GM23338 (cell line): ENCODE measurements at regions not wholly inside any gene's neighbourhood (a gene's known extent, or its start where the extent isn't known, plus 50 kb on each side); places are given as distances from the start of the nearest gene placed in this dataset.

Experiments used
- ATAC-seq: fragments of 200-7000 bp; cut with Tn5 transposase; 3 replicates; pipeline ENCODE4 v1.9.1; 2020
- DNase-seq: peaks from one replicate; pipeline ENCODE4 v3.0.0-alpha.2; 2015; ENCODE audit warnings: low spot score
- H2AFZ ChIP-seq: fragments of 200-600 bp; sonication (generic); 2 replicates; pipeline ENCODE4 v1.8.0; 2016; ENCODE audit warnings: antibody characterized with exemption, mild to moderate bottlenecking, moderate library complexity
- H3F3A ChIP-seq: fragments of 200-600 bp; sonication (generic); replicated peaks from 2 replicates; pipeline ENCODE4 v1.8.0; 2017; ENCODE audit warnings: antibody characterized with exemption, mixed run types, low read depth
- H3K27ac ChIP-seq: fragments of 200-600 bp; sonication (generic); 2 replicates; pipeline ENCODE4 v1.6.1; 2016; ENCODE audit warnings: low read depth
- H3K27me3 ChIP-seq: fragments of 200-600 bp; sonication (generic); 2 replicates; pipeline ENCODE4 v1.8.0; 2016; ENCODE audit warnings: mild to moderate bottlenecking, mixed run types, moderate library complexity; ENCODE audit not compliant: insufficient read depth
- H3K36me3 ChIP-seq: fragments of 200-600 bp; sonication (generic); 2 replicates; pipeline ENCODE4 v1.8.0; 2016; ENCODE audit warnings: mild to moderate bottlenecking; ENCODE audit not compliant: insufficient read depth
- H3K4me1 ChIP-seq: fragments of 200-600 bp; sonication (generic); 2 replicates; pipeline ENCODE4 v1.8.0; 2016; ENCODE audit warnings: mild to moderate bottlenecking, moderate library complexity; ENCODE audit not compliant: insufficient read depth
- H3K4me2 ChIP-seq: fragments of 200-600 bp; sonication (generic); 2 replicates; pipeline ENCODE4 v1.7.1; 2017; ENCODE audit warnings: mixed run types
- H3K4me3 ChIP-seq: fragments of 200-600 bp; sonication (generic); 2 replicates; pipeline ENCODE4 v1.6.1; 2016; ENCODE audit warnings: mixed run types
- H3K79me2 ChIP-seq: fragments of 200-600 bp; sonication (generic); replicated peaks from 2 replicates; pipeline ENCODE4 v1.8.0; 2017; ENCODE audit warnings: mild to moderate bottlenecking; ENCODE audit not compliant: insufficient read depth
- H3K9me2 ChIP-seq: fragments of 200-600 bp; sonication (generic); 2 replicates; pipeline ENCODE4 v1.8.0; 2017; ENCODE audit not compliant: insufficient read depth
- H4K20me1 ChIP-seq: fragments of 200-600 bp; sonication (generic); replicated peaks from 2 replicates; pipeline ENCODE4 v1.8.0; 2017; ENCODE audit warnings: mild to moderate bottlenecking; ENCODE audit not compliant: insufficient read depth
- H3K27ac Mint-ChIP-seq: 2 replicates; pipeline ENCODE4 v1.8.0; 2020; ENCODE audit warnings: inconsistent platforms, mild to moderate bottlenecking, moderate library complexity, mixed read lengths
- H3K27me3 Mint-ChIP-seq: 3 replicates; pipeline ENCODE4 v1.8.0; 2022; ENCODE audit warnings: low read depth, mild to moderate bottlenecking, moderate library complexity, mixed read lengths, inconsistent platforms; ENCODE audit not compliant: insufficient read depth, poor library complexity
- H3K36me3 Mint-ChIP-seq: 3 replicates; pipeline ENCODE4 v1.8.0; 2021; ENCODE audit warnings: low read depth, mild to moderate bottlenecking, inconsistent platforms, moderate library complexity, mixed read lengths
- H3K4me1 Mint-ChIP-seq: 3 replicates; pipeline ENCODE4 v1.8.0; 2020; ENCODE audit warnings: mild to moderate bottlenecking, inconsistent platforms, mixed read lengths
- H3K4me3 Mint-ChIP-seq: 3 replicates; pipeline ENCODE4 v1.8.0; 2021; ENCODE audit warnings: moderate library complexity, mild to moderate bottlenecking, inconsistent platforms, mixed read lengths
- H3K9me3 Mint-ChIP-seq: 3 replicates; pipeline ENCODE4 v1.8.0; 2020; ENCODE audit warnings: moderate library complexity, mild to moderate bottlenecking, inconsistent platforms, mixed read lengths
- CREB1 ChIP-seq: fragments of 250-450 bp; sonication (Bioruptor Pico); IDR thresholded peaks from 2 replicates; pipeline ENCODE4 v1.5.0; 2020; ENCODE audit warnings: low read depth, mild to moderate bottlenecking, moderate library complexity
- CTCF ChIP-seq, 2 experiments: fragments of 200-600 bp in 1 of 2; sonication (generic) in 1 of 2; conservative IDR thresholded peaks; 2 replicates each; pipeline versions ENCODE4 v1.5.1 to v1.6.1; 2016 to 2017; ENCODE audit warnings: antibody characterized with exemption in 2 of 2, low read depth in 2 of 2, mild to moderate bottlenecking in 2 of 2, moderate library complexity in 1 of 2
- ETS1 ChIP-seq: IDR thresholded peaks from 2 replicates; pipeline ENCODE4 v1.6.1; 2016; ENCODE audit warnings: antibody characterized with exemption
- EZH2 ChIP-seq: fragments of 200-600 bp; sonication (generic); IDR thresholded peaks from one replicate; pipeline ENCODE4 v1.8.0; 2017; ENCODE audit warnings: antibody characterized with exemption, mild to moderate bottlenecking, low read depth; ENCODE audit not compliant: unreplicated experiment
- EZH2phosphoT487 ChIP-seq: fragments of 200-600 bp; sonication (generic); IDR thresholded peaks from one replicate; pipeline ENCODE4 v1.8.1; 2018; ENCODE audit warnings: antibody characterized with exemption; ENCODE audit not compliant: unreplicated experiment
- JUNB ChIP-seq: IDR thresholded peaks from one replicate; pipeline ENCODE4 v1.6.1; 2016; ENCODE audit warnings: antibody characterized with exemption; ENCODE audit not compliant: unreplicated experiment
- NANOG ChIP-seq: IDR thresholded peaks from 2 replicates; pipeline ENCODE4 v1.6.1; 2016; ENCODE audit warnings: antibody characterized with exemption, borderline replicate concordance
- POLR2AphosphoS5 ChIP-seq: IDR thresholded peaks from 2 replicates; pipeline ENCODE4 v1.6.1; 2016; ENCODE audit warnings: antibody characterized with exemption, low read depth
- REST ChIP-seq: IDR thresholded peaks from one replicate; pipeline ENCODE4 v1.6.1; 2018; ENCODE audit warnings: antibody characterized with exemption; ENCODE audit not compliant: unreplicated experiment
- STAT1 ChIP-seq: IDR thresholded peaks from one replicate; pipeline ENCODE4 v1.6.1; 2016; ENCODE audit warnings: antibody characterized with exemption; ENCODE audit not compliant: unreplicated experiment
- ZNF114 ChIP-seq: fragments of 250-450 bp; sonication (Bioruptor Pico); IDR thresholded peaks from 2 replicates; pipeline ENCODE4 v1.5.0; 2020; ENCODE audit warnings: mild to moderate bottlenecking, moderate library complexity
- ZNF331 ChIP-seq: fragments of 250-450 bp; sonication (Bioruptor Pico); IDR thresholded peaks from 2 replicates; pipeline ENCODE4 v1.5.0; 2020; ENCODE audit warnings: low read depth, mild to moderate bottlenecking, moderate library complexity
- ZNF462 ChIP-seq: fragments of 250-450 bp; sonication (Bioruptor Pico); IDR thresholded peaks from 2 replicates; pipeline ENCODE4 v1.5.0; 2020; ENCODE audit warnings: mild to moderate bottlenecking, moderate library complexity

GRCh38 chr6:139448998-139449610, 74.7 kb upstream of the CITED2 start:
- Histone ChIP-seq H3K27me3 (no peaks in the 10 kb centered on the region), H2AFZ (peak overlapping the region; percentile 1; the same call in 1 of the 2 replicates), H3K27ac (no peak overlapping the region), H4K20me1 (no peaks in the 10 kb centered on the region), H3K9me2 (no peaks in the 10 kb centered on the region), H3K4me1 (peaks cover 13% of the 10 kb centered on the region), H3K4me2 (no peak overlapping the region), H3K36me3 (no peaks in the 10 kb centered on the region), H3K4me3 (no peak overlapping the region), H3F3A (no peaks in the 10 kb centered on the region), H3K79me2 (no peaks in the 10 kb centered on the region)
- Mint-ChIP-seq H3K27me3 (peaks cover 3% of the 10 kb centered on the region), H3K4me3 (no peak overlapping the region), H3K4me1 (peaks cover 33% of the 10 kb centered on the region), H3K9me3 (no peaks in the 10 kb centered on the region), H3K27ac (peak overlapping the region; percentile 97), H3K36me3 (no peaks in the 10 kb centered on the region)
- DNase-seq (no peak), ATAC-seq (no peak)
- TF ChIP-seq CREB1 (CRISPR knock-in tag) (no peak), CTCF (conservative IDR thresholded peaks at IDR 0.05; ENCODE audit: low read depth in 2 of 2) (no peak), STAT1 (no peak), POLR2AphosphoS5 (no peak), ZNF462 (CRISPR knock-in tag) (no peak), JUNB (no peak), ETS1 (no peak), ZNF114 (CRISPR knock-in tag) (no peak), NANOG (no peak), ZNF331 (no peak), REST (no peak), EZH2 (no peak), EZH2phosphoT487 (no peak)
